GM12878 (cell line): ENCODE measurements at regions not wholly inside any gene's neighbourhood (a gene's known extent, or its start where the extent isn't known, plus 50 kb on each side); places are given as distances from the start of the nearest gene placed in this dataset.

Experiments used
- ATF2 ChIP-seq: IDR thresholded peaks from 2 replicates; pipeline ENCODE4 v1.6.1; 2012; ENCODE audit warnings: low read length, inconsistent platforms
- CBX5 ChIP-seq: sonication (generic); IDR thresholded peaks from 2 replicates; pipeline ENCODE4 v1.6.1; 2016; ENCODE audit warnings: low read depth, moderate library complexity, mild to moderate bottlenecking, inconsistent platforms
- CHD2 ChIP-seq: IDR thresholded peaks from 2 replicates; pipeline ENCODE4 v1.6.1; 2011; ENCODE audit warnings: low read depth, low read length, improper control_type of control experiment, borderline replicate concordance
- CREM ChIP-seq: IDR thresholded peaks from 2 replicates; pipeline ENCODE4 v1.6.1; 2014; ENCODE audit warnings: antibody characterized with exemption, low read depth
- EGR1 ChIP-seq, 2 experiments: IDR thresholded peaks; 1 replicate in 1 of 2; 2 replicates in 1 of 2; pipeline ENCODE4 v1.6.1; 2011 to 2012; ENCODE audit warnings: low read depth in 2 of 2, low read length in 2 of 2, borderline replicate concordance in 1 of 2, mild to moderate bottlenecking in 1 of 2, moderate library complexity in 1 of 2
- EZH2 ChIP-seq: IDR thresholded peaks from 2 replicates; pipeline ENCODE4 v1.6.1; 2012; ENCODE audit warnings: low read depth, mild to moderate bottlenecking, control low read depth, inconsistent platforms, low read length, borderline replicate concordance; ENCODE audit not compliant: control insufficient read depth
- HCFC1 ChIP-seq: fragments of 150-350 bp; IDR thresholded peaks from 2 replicates; pipeline ENCODE4 v1.6.1; 2014; ENCODE audit warnings: low read length
- HDAC6 ChIP-seq: fragments of 200-600 bp; sonication (generic); IDR thresholded peaks from one replicate; pipeline ENCODE4 v1.8.0; 2017; ENCODE audit warnings: antibody characterized with exemption; ENCODE audit not compliant: unreplicated experiment
- POLR2AphosphoS5 ChIP-seq: IDR thresholded peaks from 2 replicates; pipeline ENCODE4 v1.6.1; 2011; ENCODE audit warnings: mild to moderate bottlenecking, low read length, inconsistent platforms
- SMC3 ChIP-seq: IDR thresholded peaks from 2 replicates; pipeline ENCODE4 v1.6.1; 2011; ENCODE audit warnings: low read length, improper control_type of control experiment, borderline replicate concordance
- SREBF2 ChIP-seq: IDR thresholded peaks from 2 replicates; pipeline ENCODE4 v1.6.1; 2012; ENCODE audit warnings: mild to moderate bottlenecking, low read length
- ZZZ3 ChIP-seq: IDR thresholded peaks from 2 replicates; pipeline ENCODE4 v1.6.1; 2011; ENCODE audit warnings: low read depth; ENCODE audit not compliant: control insufficient read depth, insufficient read length

- TF ChIP-seq EZH2, result no peak
- TF ChIP-seq CHD2, result no peak
- no peak for TF ChIP-seq EGR1 (IDR thresholded peaks at IDR 0.05; ENCODE audit: borderline replicate concordance in 1 of 2, low read depth in 2 of 2, low read length in 2 of 2)
- TF ChIP-seq HDAC6, result no peak
- no peak for TF ChIP-seq SREBF2
- TF ChIP-seq SMC3, result no peak
- no peak for TF ChIP-seq ATF2
- no peak for TF ChIP-seq CREM
- no peak for TF ChIP-seq POLR2AphosphoS5
- TF ChIP-seq HCFC1, result no peak
- no peak for TF ChIP-seq ZZZ3
- TF ChIP-seq CBX5, result no peak
Observed at GRCh38 chr4:155521382-155521781, 144.6 kb upstream of the MAP9 start.
